GM12878 (cell line): ENCODE measurements at regions not wholly inside any gene's neighbourhood (a gene's known extent, or its start where the extent isn't known, plus 50 kb on each side); places are given as distances from the start of the nearest gene placed in this dataset.

Experiments
- ATAC-seq: fragments of 200-7000 bp; cut with Tn5 transposase; 3 replicates; pipeline ENCODE4 v1.9.1; 2020; ENCODE audit warnings: mild to moderate bottlenecking, moderate library complexity
- BruUV-seq: library from RNA; stranded (reverse); fragments of 400-500 nt; replicated peaks from 2 replicates; lab custom pipeline; 2021; lab: Mats Ljungman, UMichigan
- CTCF ChIA-PET: fragments of 300-600 bp; sonication (Branson Sonifier 250); formaldehyde crosslinking; extraction: SDS; loops from one replicate; lab custom pipeline; 2021; ENCODE audit warnings: inconsistent platforms; lab: Yijun Ruan, JAX
- POLR2A ChIA-PET: fragments of 350-600 bp; formaldehyde crosslinking; extraction: SDS; loops from one replicate; lab custom pipeline; 2021; ENCODE audit warnings: inconsistent platforms; lab: Charles Lee
- RAD21 ChIA-PET: fragments of 300-600 bp; sonication (Branson Sonifier 250); formaldehyde crosslinking; loops from one replicate; lab custom pipeline; 2023; ENCODE audit warnings: antibody characterized with exemption; ENCODE audit not compliant: unreplicated experiment; lab: Charles Lee
- SMC1A ChIA-PET: fragments of 300-600 bp; sonication (Branson Sonifier 250); formaldehyde crosslinking; loops from one replicate; lab custom pipeline; 2023; ENCODE audit not compliant: unreplicated experiment, uncharacterized antibody; lab: Charles Lee
- DNase-seq: peaks from one replicate; pipeline ENCODE4 v3.0.0-alpha.2; 2011; ENCODE audit warnings: low read depth, low spot score
- FAIRE-seq: peaks from 3 replicates; lab custom pipeline; 2011; peaks lifted over from hg19 to GRCh38; lab: Jason Lieb, UNC
- H2AFZ ChIP-seq: 2 replicates; pipeline ENCODE4 v1.6.0; 2011; ENCODE audit warnings: low read depth, low read length, control low read depth; ENCODE audit not compliant: control insufficient read depth
- H3K27ac ChIP-seq: 2 replicates; pipeline ENCODE4 v1.5.1; 2011; ENCODE audit warnings: control low read depth; ENCODE audit not compliant: control insufficient read depth, insufficient read depth
- H3K27me3 ChIP-seq, 2 experiments: replicated peaks in 1 of 2; 2 replicates each; pipeline versions ENCODE4 v1.6.0 to v1.6.1; 2011; ENCODE audit warnings: low read length in 1 of 2; ENCODE audit not compliant: control insufficient read depth in 2 of 2, insufficient read depth in 2 of 2
- H3K36me3 ChIP-seq, 2 experiments: 2 replicates each; pipeline ENCODE4 v1.5.1; 2011; ENCODE audit warnings: low read length in 1 of 2; ENCODE audit not compliant: control insufficient read depth in 2 of 2, insufficient read depth in 2 of 2
- H3K4me1 ChIP-seq: 2 replicates; pipeline ENCODE4 v1.6.1; 2011; ENCODE audit warnings: mild to moderate bottlenecking, low read length, moderate library complexity, mixed read lengths; ENCODE audit not compliant: control insufficient read depth, insufficient read depth
- H3K4me2 ChIP-seq: 2 replicates; pipeline ENCODE4 v1.6.0; 2011; ENCODE audit warnings: control low read depth; ENCODE audit not compliant: control insufficient read depth, insufficient read depth
- H3K4me3 ChIP-seq: fragments of 200-600 bp; sonication (generic); 2 replicates; pipeline ENCODE4 v1.5.1; 2016
- H3K79me2 ChIP-seq: 2 replicates; pipeline ENCODE4 v1.6.0; 2011; ENCODE audit warnings: low read length; ENCODE audit not compliant: control insufficient read depth, insufficient read depth
- H3K9ac ChIP-seq: 2 replicates; pipeline ENCODE4 v1.8.0; 2011; ENCODE audit warnings: low read length, control low read depth, mixed read lengths; ENCODE audit not compliant: control insufficient read depth, insufficient read depth
- H3K9me3 ChIP-seq: replicated peaks from 3 replicates; pipeline ENCODE4 v1.5.1; 2011; ENCODE audit warnings: mild to moderate bottlenecking, low read length; ENCODE audit not compliant: control insufficient read depth, insufficient read depth
- H4K20me1 ChIP-seq: 2 replicates; pipeline ENCODE4 v1.6.0; 2011; ENCODE audit not compliant: control insufficient read depth, insufficient read depth
- ATF7 ChIP-seq: fragments of 450-650 bp; IDR thresholded peaks from 2 replicates; pipeline ENCODE4 v1.6.1; 2016; ENCODE audit warnings: low read depth, mild to moderate bottlenecking
- BRCA1 ChIP-seq: IDR thresholded peaks from 2 replicates; pipeline ENCODE4 v1.6.1; 2011; ENCODE audit warnings: low read depth, low read length, improper control_type of control experiment
- CBFB ChIP-seq: IDR thresholded peaks from 2 replicates; pipeline ENCODE4 v1.6.1; 2016; ENCODE audit warnings: antibody characterized with exemption, low read depth
- CEBPZ ChIP-seq: fragments of 150-350 bp; IDR thresholded peaks from 2 replicates; pipeline ENCODE4 v1.6.1; 2016; ENCODE audit warnings: low read depth, low read length
- EP300 ChIP-seq, 2 experiments: fragments of 150-350 bp in 1 of 2; IDR thresholded peaks; 2 replicates each; pipeline ENCODE4 v1.6.1; 2011 to 2012; ENCODE audit warnings: low read depth in 2 of 2, low read length in 2 of 2, borderline replicate concordance in 1 of 2, improper control_type of control experiment in 1 of 2, inconsistent platforms in 1 of 2; ENCODE audit not compliant: control insufficient read depth in 1 of 2
- ETV6 ChIP-seq, 2 experiments: fragments of 450-650 bp in 1 of 2; IDR thresholded peaks in 1 of 2; conservative IDR thresholded peaks in 1 of 2; 2 replicates each; pipeline ENCODE4 v1.6.1; 2014; ENCODE audit warnings: antibody characterized with exemption in 1 of 2, borderline replicate concordance in 1 of 2, low read depth in 1 of 2, mild to moderate bottlenecking in 1 of 2, moderate library complexity in 1 of 2
- PRDM15 ChIP-seq: fragments of 450-650 bp; formaldehyde crosslinking; IDR thresholded peaks from 2 replicates; pipeline ENCODE4 v1.4.0; 2020; ENCODE audit warnings: mild to moderate bottlenecking, moderate library complexity
- SMARCA5 ChIP-seq: fragments of 450-650 bp; IDR thresholded peaks from 2 replicates; pipeline ENCODE4 v1.6.1; 2017; ENCODE audit warnings: mild to moderate bottlenecking
- SREBF2 ChIP-seq: IDR thresholded peaks from 2 replicates; pipeline ENCODE4 v1.6.1; 2012; ENCODE audit warnings: mild to moderate bottlenecking, low read length
- STAT3 ChIP-seq: IDR thresholded peaks from 2 replicates; pipeline ENCODE4 v1.6.1; 2011; ENCODE audit warnings: low read depth, low read length, improper control_type of control experiment
- ZNF207 ChIP-seq: fragments of 450-650 bp; IDR thresholded peaks from 2 replicates; pipeline ENCODE4 v1.6.1; 2014; ENCODE audit warnings: antibody characterized with exemption, mild to moderate bottlenecking, borderline replicate concordance
- ZNF217 ChIP-seq: fragments of 450-650 bp; IDR thresholded peaks from 2 replicates; pipeline ENCODE4 v1.6.1; 2017; ENCODE audit warnings: antibody characterized with exemption, mild to moderate bottlenecking
- WGBS: methylation state at CpG from one replicate; pipeline ENCODE4 v1.1.6; 2016; ENCODE audit warnings: low lambda C conversion rate; ENCODE audit not compliant: insufficient replicate concordance, insufficient coverage; ENCODE audit errors: missing lambda C conversion rate; 5-methylcytosine and 5-hydroxymethylcytosine counted together
- in situ Hi-C: fragments of 300-500 bp; cut with MboI; formaldehyde crosslinking; loops from 9 replicates; pipeline ENCODE4 v1.14.3; 2018; ENCODE audit warnings: mixed read lengths
- intact Hi-C: fragments of 100-400 bp; cut with micrococcal nuclease; formaldehyde crosslinking; loops from one replicate; pipeline ENCODE4 v1.14.2; 2022; ENCODE audit not compliant: unreplicated experiment
- TF ChIP-seq, protein P1 (sequence below): fragments of 450-650 bp; formaldehyde crosslinking; IDR thresholded peaks from 2 replicates; pipeline ENCODE4 v1.5.0; 2022; ENCODE audit warnings: mild to moderate bottlenecking, missing genetic modification characterization

DNA sequence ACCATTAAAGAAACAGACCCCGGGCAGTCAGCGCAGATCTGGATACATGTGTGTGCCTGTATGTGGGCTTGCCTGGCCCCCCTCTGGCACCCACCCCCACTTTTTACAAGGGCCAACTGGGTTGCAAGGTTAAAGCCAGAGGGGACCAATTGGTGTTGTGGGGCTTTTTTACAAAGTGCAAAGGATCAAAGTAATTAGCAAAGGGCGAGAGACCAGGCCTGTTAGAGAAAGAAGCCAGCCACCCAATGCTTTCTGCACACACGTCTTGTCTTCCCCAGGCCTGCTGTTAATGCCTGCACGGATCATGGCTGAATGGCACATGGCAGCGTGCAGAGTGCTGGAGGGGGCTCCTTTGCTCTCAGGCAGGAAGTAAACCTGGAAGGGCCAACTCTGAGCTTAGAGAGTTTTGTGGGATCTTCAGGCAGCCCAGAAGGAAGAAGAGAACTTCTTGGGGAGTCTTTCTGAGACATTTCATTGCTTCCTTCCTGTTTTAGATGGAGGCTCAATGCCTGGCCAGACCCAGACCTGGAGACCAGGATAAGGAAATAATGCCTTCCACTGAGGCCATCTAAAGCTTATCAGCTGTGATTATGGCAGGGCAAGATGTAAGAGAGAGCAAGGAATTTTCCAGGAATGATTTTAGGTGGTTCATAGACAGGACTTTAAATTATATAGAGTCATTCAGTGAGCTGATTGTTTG is 523.4 kb upstream of the TBX3 start:
- no TSS peak for BruUV-seq
- Histone ChIP-seq H3K9ac (no peak overlapping the region), H4K20me1 (no peaks in the 10 kb centered on the region), H2AFZ (no peak overlapping the region), H3K36me3 (no peaks in the 10 kb centered on the region), H3K4me1 (no peaks in the 10 kb centered on the region; the same call in 1 of the 2 replicates), H3K9me3 (no peaks in the 10 kb centered on the region; the same call in 2 of the 3 replicates), H3K27ac (no peak overlapping the region), H3K79me2 (no peaks in the 10 kb centered on the region), H3K4me3 (no peak overlapping the region), H3K27me3 (no peaks in the 10 kb centered on the region), H3K4me2 (no peak overlapping the region)
- ChIA-PET SMC1A (interaction anchor here (1.7 kb wide), 1 partner anchor 19 kb away, joined by 4 read pairs; no protein-coding TSS in a partner anchor), RAD21 (no interaction called here), CTCF (interaction anchor here (1.2 kb wide), 1 partner anchor 15 kb away, joined by 3 read pairs; no protein-coding TSS in a partner anchor), POLR2A (no interaction called here)
- intact Hi-C loops (no loop called here), in situ Hi-C loops (no loop called here)
- ATAC-seq: no peak
- no peak for DNase-seq
- 44% methylated on average over 6 of the region's 6 CpGs for WGBS
- no peak for FAIRE-seq
- TF ChIP-seq PRDM15 (no peak), EP300 (IDR thresholded peaks at IDR 0.05; ENCODE audit: borderline replicate concordance in 1 of 2, control insufficient read depth in 1 of 2, low read depth in 2 of 2, low read length in 2 of 2) (no peak), SREBF2 (no peak), SMARCA5 (no peak), CBFB (no peak), ATF7 (no peak), ETV6 (conservative IDR thresholded peaks at IDR 0.05 in 1 of 2, IDR thresholded peaks at IDR 0.05 in 1 of 2; ENCODE audit: borderline replicate concordance in 1 of 2, low read depth in 1 of 2) (no peak), ZNF207 (no peak), BRCA1 (no peak), ZNF217 (no peak), STAT3 (no peak), CEBPZ (no peak)
- TF ChIP-seq, protein P1, sequence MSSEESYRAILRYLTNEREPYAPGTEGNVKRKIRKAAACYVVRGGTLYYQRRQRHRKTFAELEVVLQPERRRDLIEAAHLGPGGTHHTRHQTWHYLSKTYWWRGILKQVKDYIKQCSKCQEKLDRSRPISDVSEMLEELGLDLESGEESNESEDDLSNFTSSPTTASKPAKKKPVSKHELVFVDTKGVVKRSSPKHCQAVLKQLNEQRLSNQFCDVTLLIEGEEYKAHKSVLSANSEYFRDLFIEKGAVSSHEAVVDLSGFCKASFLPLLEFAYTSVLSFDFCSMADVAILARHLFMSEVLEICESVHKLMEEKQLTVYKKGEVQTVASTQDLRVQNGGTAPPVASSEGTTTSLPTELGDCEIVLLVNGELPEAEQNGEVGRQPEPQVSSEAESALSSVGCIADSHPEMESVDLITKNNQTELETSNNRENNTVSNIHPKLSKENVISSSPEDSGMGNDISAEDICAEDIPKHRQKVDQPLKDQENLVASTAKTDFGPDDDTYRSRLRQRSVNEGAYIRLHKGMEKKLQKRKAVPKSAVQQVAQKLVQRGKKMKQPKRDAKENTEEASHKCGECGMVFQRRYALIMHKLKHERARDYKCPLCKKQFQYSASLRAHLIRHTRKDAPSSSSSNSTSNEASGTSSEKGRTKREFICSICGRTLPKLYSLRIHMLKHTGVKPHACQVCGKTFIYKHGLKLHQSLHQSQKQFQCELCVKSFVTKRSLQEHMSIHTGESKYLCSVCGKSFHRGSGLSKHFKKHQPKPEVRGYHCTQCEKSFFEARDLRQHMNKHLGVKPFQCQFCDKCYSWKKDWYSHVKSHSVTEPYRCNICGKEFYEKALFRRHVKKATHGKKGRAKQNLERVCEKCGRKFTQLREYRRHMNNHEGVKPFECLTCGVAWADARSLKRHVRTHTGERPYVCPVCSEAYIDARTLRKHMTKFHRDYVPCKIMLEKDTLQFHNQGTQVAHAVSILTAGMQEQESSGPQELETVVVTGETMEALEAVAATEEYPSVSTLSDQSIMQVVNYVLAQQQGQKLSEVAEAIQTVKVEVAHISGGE: no peak
